Nephron progenitor cell (in vitro differentiated cells): ENCODE measurements at regions not wholly inside any gene's neighbourhood (a gene's known extent, or its start where the extent isn't known, plus 50 kb on each side); places are given as distances from the start of the nearest gene placed in this dataset.

Source experiments
- DNase-seq: peaks from one replicate; pipeline ENCODE4 v3.0.0; 2021
- H3K27ac Mint-ChIP-seq: 2 replicates; pipeline ENCODE4 v1.8.0; 2021; ENCODE audit warnings: mild to moderate bottlenecking, moderate library complexity, mixed read lengths
- H3K27me3 Mint-ChIP-seq: 2 replicates; pipeline ENCODE4 v1.8.0; 2021; ENCODE audit warnings: mild to moderate bottlenecking, low read depth, mixed read lengths; ENCODE audit not compliant: poor library complexity
- H3K36me3 Mint-ChIP-seq: 2 replicates; pipeline ENCODE4 v1.8.0; 2021; ENCODE audit warnings: low read depth, mixed read lengths
- H3K4me1 Mint-ChIP-seq: 2 replicates; pipeline ENCODE4 v1.8.0; 2021; ENCODE audit warnings: mixed read lengths
- H3K4me3 Mint-ChIP-seq: 2 replicates; pipeline ENCODE4 v1.8.0; 2021; ENCODE audit warnings: mild to moderate bottlenecking, moderate library complexity, mixed read lengths
- H3K9me3 Mint-ChIP-seq: 2 replicates; pipeline ENCODE4 v1.8.0; 2021; ENCODE audit warnings: mild to moderate bottlenecking, moderate library complexity, mixed read lengths
- TF ChIP-seq, protein P1 (sequence below): fragments of 200-600 bp; sonication (generic); IDR thresholded peaks from 2 replicates; pipeline ENCODE4 v1.5.0; 2021; ENCODE audit warnings: antibody characterized with exemption

DNA sequence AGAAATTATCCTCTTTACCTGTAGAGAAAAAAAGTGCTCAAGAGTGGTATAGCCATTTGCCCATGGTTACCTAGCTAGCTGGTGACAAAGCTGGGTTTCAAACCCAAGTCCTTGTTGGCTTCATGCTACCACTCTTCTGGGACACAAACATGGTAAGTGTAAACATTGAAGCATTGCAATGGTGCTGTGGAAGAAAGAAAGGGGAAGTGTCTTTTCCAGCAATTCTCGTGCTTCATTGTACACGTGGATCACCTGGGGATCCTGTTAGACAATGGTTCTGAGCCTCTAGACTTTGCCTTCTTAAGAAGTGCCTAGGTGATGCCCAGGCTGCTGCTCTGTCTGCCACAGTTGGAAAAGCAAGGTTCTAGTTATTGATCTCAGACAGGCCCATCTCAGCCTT, 134.8 kb upstream of the CTNNB1 start:
- H3K27me3 Mint-ChIP-seq = peaks cover 5% of the 10 kb centered on the region
- no peaks in the 10 kb centered on the region for H3K9me3 Mint-ChIP-seq
- TF ChIP-seq, protein P1, sequence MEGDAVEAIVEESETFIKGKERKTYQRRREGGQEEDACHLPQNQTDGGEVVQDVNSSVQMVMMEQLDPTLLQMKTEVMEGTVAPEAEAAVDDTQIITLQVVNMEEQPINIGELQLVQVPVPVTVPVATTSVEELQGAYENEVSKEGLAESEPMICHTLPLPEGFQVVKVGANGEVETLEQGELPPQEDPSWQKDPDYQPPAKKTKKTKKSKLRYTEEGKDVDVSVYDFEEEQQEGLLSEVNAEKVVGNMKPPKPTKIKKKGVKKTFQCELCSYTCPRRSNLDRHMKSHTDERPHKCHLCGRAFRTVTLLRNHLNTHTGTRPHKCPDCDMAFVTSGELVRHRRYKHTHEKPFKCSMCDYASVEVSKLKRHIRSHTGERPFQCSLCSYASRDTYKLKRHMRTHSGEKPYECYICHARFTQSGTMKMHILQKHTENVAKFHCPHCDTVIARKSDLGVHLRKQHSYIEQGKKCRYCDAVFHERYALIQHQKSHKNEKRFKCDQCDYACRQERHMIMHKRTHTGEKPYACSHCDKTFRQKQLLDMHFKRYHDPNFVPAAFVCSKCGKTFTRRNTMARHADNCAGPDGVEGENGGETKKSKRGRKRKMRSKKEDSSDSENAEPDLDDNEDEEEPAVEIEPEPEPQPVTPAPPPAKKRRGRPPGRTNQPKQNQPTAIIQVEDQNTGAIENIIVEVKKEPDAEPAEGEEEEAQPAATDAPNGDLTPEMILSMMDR = no peak
- no peaks in the 10 kb centered on the region for H3K36me3 Mint-ChIP-seq
- H3K4me1 Mint-ChIP-seq = no peaks in the 10 kb centered on the region
- H3K4me3 Mint-ChIP-seq = no peak overlapping the region
- H3K27ac Mint-ChIP-seq = no peak overlapping the region
- DNase-seq = no peak

GRCh38 chr3:41065340-41065739, 134.0 kb upstream of the CTNNB1 start:
- no peak overlapping the region for H3K4me3 Mint-ChIP-seq
- H3K36me3 Mint-ChIP-seq = no peaks in the 10 kb centered on the region
- H3K27ac Mint-ChIP-seq = no peak overlapping the region
- TF ChIP-seq, protein P1 = no peak
- DNase-seq = no peak
- H3K9me3 Mint-ChIP-seq = no peaks in the 10 kb centered on the region
- H3K4me1 Mint-ChIP-seq = no peaks in the 10 kb centered on the region
- peaks cover 5% of the 10 kb centered on the region for H3K27me3 Mint-ChIP-seq

DNA sequence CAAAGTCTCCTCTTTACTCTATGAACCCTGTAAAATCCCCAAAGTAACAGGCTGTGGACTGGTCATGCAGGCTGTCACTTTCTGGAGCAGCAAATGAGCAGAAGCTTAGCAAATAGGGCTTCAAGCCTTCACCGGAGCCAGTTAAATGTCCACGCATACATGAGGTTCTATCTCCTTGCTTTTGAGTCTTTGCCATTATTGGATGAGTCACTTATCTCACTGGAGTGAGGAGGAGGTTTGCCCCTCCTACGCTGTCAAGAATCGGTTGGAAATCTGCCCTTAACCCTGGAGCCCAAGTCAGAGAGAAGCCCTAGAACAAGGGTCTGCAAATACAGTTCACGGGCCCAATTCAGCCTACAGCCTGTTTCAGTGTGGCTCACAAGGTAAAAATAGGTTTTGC, 126.1 kb upstream of the CTNNB1 start:
- DNase-seq = no peak
- TF ChIP-seq, protein P1 = no peak
- H3K36me3 Mint-ChIP-seq = no peaks in the 10 kb centered on the region
- H3K4me1 Mint-ChIP-seq = peaks cover 8% of the 10 kb centered on the region
- no peak overlapping the region for H3K27ac Mint-ChIP-seq
- no peak overlapping the region for H3K4me3 Mint-ChIP-seq
- peaks cover 4% of the 10 kb centered on the region for H3K9me3 Mint-ChIP-seq
- H3K27me3 Mint-ChIP-seq = peaks cover 4% of the 10 kb centered on the region

DNA sequence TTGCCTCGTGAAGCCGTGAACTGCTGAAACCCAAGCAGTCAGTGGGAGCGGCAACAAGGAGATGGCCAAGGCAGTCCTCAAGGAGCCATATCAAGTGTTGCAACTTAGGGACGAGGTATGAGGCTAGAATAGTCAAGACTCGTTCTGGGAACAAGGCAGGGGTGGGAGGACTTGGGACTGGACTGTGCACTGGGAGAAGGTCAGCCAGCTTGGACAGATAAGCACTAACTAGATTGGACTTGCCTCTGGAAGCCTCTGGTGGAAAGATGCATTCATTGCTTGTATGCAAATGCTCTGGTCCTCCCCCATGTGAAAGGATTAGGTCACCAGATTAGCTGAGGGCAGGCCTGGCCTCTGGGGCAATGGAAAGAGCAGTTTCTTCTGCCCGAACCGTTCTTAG, 123.3 kb upstream of the CTNNB1 start:
- Mint-ChIP-seq H3K27ac (no peak overlapping the region), H3K9me3 (peaks cover 4% of the 10 kb centered on the region), H3K27me3 (peaks cover 20% of the 10 kb centered on the region), H3K36me3 (no peaks in the 10 kb centered on the region), H3K4me3 (no peak overlapping the region), H3K4me1 (peaks cover 8% of the 10 kb centered on the region)
- no peak for DNase-seq
- TF ChIP-seq, protein P1 = no peak

GRCh38 chr3:41076399-41076798, 122.9 kb upstream of the CTNNB1 start:
- peaks cover 23% of the 10 kb centered on the region for H3K27me3 Mint-ChIP-seq
- no peak overlapping the region for H3K4me3 Mint-ChIP-seq
- H3K9me3 Mint-ChIP-seq = peaks cover 4% of the 10 kb centered on the region
- TF ChIP-seq, protein P1 = no peak
- no peaks in the 10 kb centered on the region for H3K36me3 Mint-ChIP-seq
- peaks cover 8% of the 10 kb centered on the region for H3K4me1 Mint-ChIP-seq
- no peak overlapping the region for H3K27ac Mint-ChIP-seq
- DNase-seq = no peak

DNA sequence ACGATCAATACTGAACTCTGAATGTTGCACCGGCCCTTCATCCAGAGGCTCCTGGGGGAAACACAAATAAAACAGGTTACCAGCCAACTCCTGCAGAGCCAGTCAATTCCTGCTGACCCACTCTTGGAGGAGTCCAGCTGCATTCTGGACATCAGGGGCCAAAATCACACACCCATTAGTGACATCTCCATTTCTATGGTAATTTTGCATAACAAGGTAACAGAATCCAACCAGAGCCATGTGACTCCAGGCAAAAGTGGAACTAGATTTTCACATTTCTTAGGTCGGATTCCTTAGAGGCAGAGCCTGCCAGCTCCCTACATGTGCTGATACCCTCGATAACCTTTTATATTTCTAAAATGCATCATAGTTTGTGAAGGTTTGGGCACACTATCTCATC, 119.2 kb upstream of the CTNNB1 start:
- H3K9me3 Mint-ChIP-seq = no peaks in the 10 kb centered on the region
- DNase-seq = no peak
- H3K4me3 Mint-ChIP-seq = no peak overlapping the region
- peaks cover 8% of the 10 kb centered on the region for H3K4me1 Mint-ChIP-seq
- H3K27me3 Mint-ChIP-seq = peaks cover 20% of the 10 kb centered on the region
- H3K27ac Mint-ChIP-seq = no peak overlapping the region
- H3K36me3 Mint-ChIP-seq = no peaks in the 10 kb centered on the region
- TF ChIP-seq, protein P1 = no peak
